DOHH2 (cell line): ENCODE measurements at regions not wholly inside any gene's neighbourhood (a gene's known extent, or its start where the extent isn't known, plus 50 kb on each side); places are given as distances from the start of the nearest gene placed in this dataset.

Source experiments
- CTCF ChIP-seq: fragments of 200-600 bp; sonication (generic); IDR thresholded peaks from one replicate; pipeline ENCODE4 v1.5.1; 2014; ENCODE audit warnings: antibody characterized with exemption, mild to moderate bottlenecking, low read depth, low read length; ENCODE audit not compliant: poor library complexity, severe bottlenecking
- EZH2phosphoT487 ChIP-seq: fragments of 200-600 bp; sonication (generic); IDR thresholded peaks from 2 replicates; pipeline ENCODE4 v1.6.1; 2017; ENCODE audit warnings: borderline replicate concordance, mild to moderate bottlenecking, antibody characterized with exemption, low read length, moderate library complexity, mixed read lengths

- TF ChIP-seq CTCF (no peak), EZH2phosphoT487 (no peak)
Observed at GRCh38 chr6:119873107-119873506, 523.5 kb upstream of the MAN1A1 start.
